OCI-LY1 (cell line): ENCODE measurements at regions not wholly inside any gene's neighbourhood (a gene's known extent, or its start where the extent isn't known, plus 50 kb on each side); places are given as distances from the start of the nearest gene placed in this dataset.

ENCODE experiments used
- EZH2 ChIP-seq: fragments of 200-600 bp; sonication (generic), shearing (Covaris generic); IDR thresholded peaks from 2 replicates; pipeline ENCODE4 v1.8.0; 2017; ENCODE audit warnings: borderline replicate concordance, mixed run types, mild to moderate bottlenecking, antibody characterized with exemption, low read length, moderate library complexity, mixed read lengths
- TF ChIP-seq, protein P1 (sequence below): fragments of 200-600 bp; sonication (generic), shearing (Covaris generic); IDR thresholded peaks from 2 replicates; pipeline ENCODE4 v1.5.1; 2017; ENCODE audit warnings: mild to moderate bottlenecking, antibody characterized with exemption, low read length, moderate library complexity, mixed read lengths

DNA sequence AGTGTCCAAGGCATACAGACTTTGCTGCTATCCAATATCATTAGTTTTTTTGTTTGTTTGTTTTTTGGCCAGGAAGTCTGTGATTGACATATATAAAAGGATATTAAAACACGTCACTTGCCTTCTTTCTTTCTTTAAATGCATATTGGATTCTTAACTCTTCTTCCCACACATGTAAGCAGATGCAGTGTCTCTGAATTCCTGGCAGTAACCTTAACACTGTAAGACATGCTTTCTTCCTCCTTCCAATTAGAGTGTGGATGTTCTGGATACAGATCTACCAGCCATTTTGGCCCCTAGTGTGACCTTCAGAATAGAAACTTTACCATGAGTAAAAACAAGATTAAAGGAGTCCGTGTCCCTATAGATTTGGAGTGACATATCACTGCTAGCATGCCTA lies 967.4 kb upstream of the PRR20A start:
- TF ChIP-seq, protein P1, sequence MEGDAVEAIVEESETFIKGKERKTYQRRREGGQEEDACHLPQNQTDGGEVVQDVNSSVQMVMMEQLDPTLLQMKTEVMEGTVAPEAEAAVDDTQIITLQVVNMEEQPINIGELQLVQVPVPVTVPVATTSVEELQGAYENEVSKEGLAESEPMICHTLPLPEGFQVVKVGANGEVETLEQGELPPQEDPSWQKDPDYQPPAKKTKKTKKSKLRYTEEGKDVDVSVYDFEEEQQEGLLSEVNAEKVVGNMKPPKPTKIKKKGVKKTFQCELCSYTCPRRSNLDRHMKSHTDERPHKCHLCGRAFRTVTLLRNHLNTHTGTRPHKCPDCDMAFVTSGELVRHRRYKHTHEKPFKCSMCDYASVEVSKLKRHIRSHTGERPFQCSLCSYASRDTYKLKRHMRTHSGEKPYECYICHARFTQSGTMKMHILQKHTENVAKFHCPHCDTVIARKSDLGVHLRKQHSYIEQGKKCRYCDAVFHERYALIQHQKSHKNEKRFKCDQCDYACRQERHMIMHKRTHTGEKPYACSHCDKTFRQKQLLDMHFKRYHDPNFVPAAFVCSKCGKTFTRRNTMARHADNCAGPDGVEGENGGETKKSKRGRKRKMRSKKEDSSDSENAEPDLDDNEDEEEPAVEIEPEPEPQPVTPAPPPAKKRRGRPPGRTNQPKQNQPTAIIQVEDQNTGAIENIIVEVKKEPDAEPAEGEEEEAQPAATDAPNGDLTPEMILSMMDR = no peak
- no peak for TF ChIP-seq EZH2
